ENCODE measurements at regions not wholly inside any gene's neighbourhood (a gene's known extent, or its start where the extent isn't known, plus 50 kb on each side); places are given as distances from the start of the nearest gene placed in this dataset.

- TF ChIP-seq ZMAT4 (CRISPR knock-in tag; IDR thresholded peaks at IDR 0.05) (no peak), E2F1 (CRISPR knock-in tag; IDR thresholded peaks at IDR 0.05) (no peak)
- no peaks in the 10 kb centered on the region for H3K27me3 Mint-ChIP-seq (ENCODE audit: low read depth)
- no peak overlapping the region for H3K4me3 Mint-ChIP-seq
- ATAC-seq (no peak), DNase-seq (ENCODE audit: low spot score) (no peak)
- CTCF ChIA-PET: no interaction called here
- POLR2A ChIA-PET: interaction anchor here (0.6 kb wide), 1 partner anchor 398 kb away, joined by 4 read pairs; no protein-coding TSS in a partner anchor
- H3K9me3 Mint-ChIP-seq: no peaks in the 10 kb centered on the region
- peaks cover 11% of the 10 kb centered on the region for H3K4me1 Mint-ChIP-seq
- H3K27ac Mint-ChIP-seq: no peak overlapping the region
- H3K36me3 Mint-ChIP-seq: no peaks in the 10 kb centered on the region
Measured at GRCh38 chr4:163857903-163858302, 363.4 kb downstream of the TMA16 start.

- H3K36me3 Mint-ChIP-seq: no peaks in the 10 kb centered on the region
- POLR2A ChIA-PET: no interaction called here
- no peak overlapping the region for H3K4me3 Mint-ChIP-seq
Measured at GRCh38 chr4:163858515-163858914, 364.0 kb downstream of the TMA16 start.

GRCh38 chr4:163863082-163863481, 368.6 kb downstream of the TMA16 start:
- Mint-ChIP-seq H3K36me3 (no peaks in the 10 kb centered on the region), H3K9me3 (no peaks in the 10 kb centered on the region), H3K4me1 (peaks cover 3% of the 10 kb centered on the region), H3K27ac (no peak overlapping the region), H3K4me3 (no peak overlapping the region), H3K27me3 (ENCODE audit: low read depth) (no peaks in the 10 kb centered on the region)
- ATAC-seq: no peak
- TF ChIP-seq ZBTB43 (CRISPR knock-in tag; IDR thresholded peaks at IDR 0.05) (no peak), TEAD4 (CRISPR knock-in tag; IDR thresholded peaks at IDR 0.05) (no peak), E2F1 (CRISPR knock-in tag; IDR thresholded peaks at IDR 0.05) (no peak), SMAD3 (CRISPR knock-in tag; IDR thresholded peaks at IDR 0.05; ENCODE audit: borderline replicate concordance) (no peak), TP53 (CRISPR knock-in tag; IDR thresholded peaks at IDR 0.05) (no peak), RORB (CRISPR knock-in tag; IDR thresholded peaks at IDR 0.05) (no peak), FOXK1 (CRISPR knock-in tag; IDR thresholded peaks at IDR 0.05) (no peak)
- CTCF ChIA-PET: no interaction called here
- POLR2A ChIA-PET: no interaction called here
- no peak for DNase-seq (ENCODE audit: low spot score)

More at GRCh38 chr4:163858515-163858914, 364.0 kb downstream of the TMA16 start:
- DNase-seq (ENCODE audit: low spot score): no peak
- CTCF ChIA-PET: no interaction called here
- ATAC-seq: no peak
- Mint-ChIP-seq H3K4me1 (peaks cover 11% of the 10 kb centered on the region), H3K27me3 (ENCODE audit: low read depth) (no peaks in the 10 kb centered on the region), H3K27ac (no peak overlapping the region), H3K9me3 (no peaks in the 10 kb centered on the region)
- TF ChIP-seq CREB1 (CRISPR knock-in tag; IDR thresholded peaks at IDR 0.05): no peak
- no peak for TF ChIP-seq ETV6 (CRISPR knock-in tag; IDR thresholded peaks at IDR 0.05)
- TF ChIP-seq ERG (CRISPR knock-in tag; IDR thresholded peaks at IDR 0.05): no peak
- no peak for TF ChIP-seq TEAD1 (CRISPR knock-in tag; IDR thresholded peaks at IDR 0.05)
- no peak for TF ChIP-seq PRDM15 (CRISPR knock-in tag; IDR thresholded peaks at IDR 0.05)
- TF ChIP-seq GTF2I (CRISPR knock-in tag; conservative IDR thresholded peaks at IDR 0.05): no peak
- no peak for TF ChIP-seq ATF1 (CRISPR knock-in tag; IDR thresholded peaks at IDR 0.05)

Measured in WTC11 (cell line).